Neural progenitor cell (in vitro differentiated cells): ENCODE measurements at regions not wholly inside any gene's neighbourhood (a gene's known extent, or its start where the extent isn't known, plus 50 kb on each side); places are given as distances from the start of the nearest gene placed in this dataset.

ENCODE experiments used
- EZH2phosphoT487 ChIP-seq: fragments of 200-600 bp; sonication (generic); IDR thresholded peaks from 2 replicates; pipeline ENCODE4 v1.6.1; 2017; ENCODE audit warnings: antibody characterized with exemption
- TF ChIP-seq, protein P1 (sequence below): fragments of 200-600 bp; sonication (generic); IDR thresholded peaks from 2 replicates; pipeline ENCODE4 v1.5.1; 2017; ENCODE audit warnings: antibody characterized with exemption, mild to moderate bottlenecking

DNA sequence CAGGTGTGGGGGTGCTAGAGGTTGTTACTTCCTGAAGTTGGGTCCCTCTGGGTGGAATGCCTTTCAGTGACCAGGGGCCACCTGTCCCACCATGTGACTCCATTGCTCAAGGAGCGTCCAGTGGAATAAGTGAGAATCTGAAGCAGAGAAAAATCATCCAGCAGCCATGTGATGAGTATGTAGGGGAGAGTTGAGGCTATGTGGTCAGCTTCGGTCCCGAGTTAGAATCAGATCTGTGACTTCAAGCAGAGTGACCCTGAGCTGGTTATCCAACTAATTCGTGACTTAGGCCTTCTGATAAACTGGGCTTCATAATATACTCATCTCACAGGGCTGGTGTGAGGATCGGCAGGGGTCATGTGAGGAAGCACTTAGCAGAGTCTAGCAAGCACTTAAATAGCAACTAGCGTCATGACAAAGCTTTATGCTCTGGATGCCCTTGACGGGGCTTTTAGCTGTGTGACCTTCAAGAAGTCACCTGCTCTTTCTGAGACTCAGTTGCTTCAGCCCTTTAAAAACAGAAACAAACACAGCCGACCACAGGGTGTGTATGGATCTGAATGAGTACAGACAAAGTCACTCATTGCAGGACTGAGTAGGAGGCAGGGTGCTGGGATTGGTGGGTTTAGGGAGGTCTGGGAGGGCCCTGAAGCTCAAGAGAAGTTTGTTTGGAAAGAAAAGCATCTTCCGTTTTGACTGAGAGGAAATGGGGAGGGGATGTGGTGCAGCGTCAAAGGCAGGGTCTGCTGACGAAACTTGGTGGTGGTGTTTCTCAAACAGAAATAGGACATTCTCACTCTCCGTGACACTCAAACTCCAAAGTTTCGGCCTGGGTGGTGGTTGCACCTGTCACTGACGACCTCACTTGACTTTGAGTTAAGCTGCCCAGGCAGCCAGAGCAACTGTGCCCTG lies 264.0 kb upstream of the CXCR4 start:
- TF ChIP-seq, protein P1, sequence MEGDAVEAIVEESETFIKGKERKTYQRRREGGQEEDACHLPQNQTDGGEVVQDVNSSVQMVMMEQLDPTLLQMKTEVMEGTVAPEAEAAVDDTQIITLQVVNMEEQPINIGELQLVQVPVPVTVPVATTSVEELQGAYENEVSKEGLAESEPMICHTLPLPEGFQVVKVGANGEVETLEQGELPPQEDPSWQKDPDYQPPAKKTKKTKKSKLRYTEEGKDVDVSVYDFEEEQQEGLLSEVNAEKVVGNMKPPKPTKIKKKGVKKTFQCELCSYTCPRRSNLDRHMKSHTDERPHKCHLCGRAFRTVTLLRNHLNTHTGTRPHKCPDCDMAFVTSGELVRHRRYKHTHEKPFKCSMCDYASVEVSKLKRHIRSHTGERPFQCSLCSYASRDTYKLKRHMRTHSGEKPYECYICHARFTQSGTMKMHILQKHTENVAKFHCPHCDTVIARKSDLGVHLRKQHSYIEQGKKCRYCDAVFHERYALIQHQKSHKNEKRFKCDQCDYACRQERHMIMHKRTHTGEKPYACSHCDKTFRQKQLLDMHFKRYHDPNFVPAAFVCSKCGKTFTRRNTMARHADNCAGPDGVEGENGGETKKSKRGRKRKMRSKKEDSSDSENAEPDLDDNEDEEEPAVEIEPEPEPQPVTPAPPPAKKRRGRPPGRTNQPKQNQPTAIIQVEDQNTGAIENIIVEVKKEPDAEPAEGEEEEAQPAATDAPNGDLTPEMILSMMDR, result no peak
- TF ChIP-seq EZH2phosphoT487, result no peak
